Head of caudate nucleus (tissue), 42 donors: ENCODE measurements at regions not wholly inside any gene's neighbourhood (a gene's known extent, or its start where the extent isn't known, plus 50 kb on each side); places are given as distances from the start of the nearest gene placed in this dataset.

Experiments used
- DNase-seq, 42 donors: peaks; one replicate each; pipeline versions ENCODE4 v3.0.0 to v3.0.0-alpha.2; 2020 to 2021; ENCODE audit warnings: mixed read lengths in 7 of 42
- intact Hi-C: fragments of 100-400 bp; cut with DNase I; formaldehyde crosslinking; loops from one replicate; pipeline ENCODE4 v1.15.0; 2022

- intact Hi-C loops, result no loop called here
- DNase-seq, result no peak
These were observed 168.7 kb downstream of the GALC start for GRCh38 chr14:87824266-87824665.

- intact Hi-C loops, result no loop called here
- DNase-seq, result no peak
These were observed 176.6 kb downstream of the GALC start for GRCh38 chr14:87816416-87816815.

- intact Hi-C loops, result no loop called here
- DNase-seq, result no peak
These were observed 177.9 kb downstream of the GALC start for GRCh38 chr14:87815121-87815520.

GRCh38 chr14:87813686-87814085, 179.3 kb downstream of the GALC start:
- no peak for DNase-seq
- intact Hi-C loops, result no loop called here

DNA sequence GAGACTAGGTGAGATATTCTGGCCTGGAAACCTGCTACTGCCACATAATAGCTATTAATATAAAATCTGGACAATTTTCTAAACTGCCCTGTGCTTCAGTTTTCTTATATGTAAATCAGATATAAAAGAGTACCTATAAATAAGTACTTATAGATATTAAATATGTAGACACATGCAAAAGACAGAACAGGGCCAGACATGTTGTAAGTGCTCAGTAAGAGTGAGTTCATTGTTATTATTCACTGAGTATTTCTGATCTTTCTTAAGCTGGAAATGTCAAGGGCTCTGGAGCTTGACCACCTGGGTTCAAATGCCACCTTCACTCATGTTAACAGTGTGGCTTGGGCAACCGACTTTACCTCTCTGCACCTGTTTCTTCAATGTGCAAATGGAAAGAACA, 179.8 kb downstream of the GALC start:
- DNase-seq, result no peak
- intact Hi-C loops, result no loop called here

DNA sequence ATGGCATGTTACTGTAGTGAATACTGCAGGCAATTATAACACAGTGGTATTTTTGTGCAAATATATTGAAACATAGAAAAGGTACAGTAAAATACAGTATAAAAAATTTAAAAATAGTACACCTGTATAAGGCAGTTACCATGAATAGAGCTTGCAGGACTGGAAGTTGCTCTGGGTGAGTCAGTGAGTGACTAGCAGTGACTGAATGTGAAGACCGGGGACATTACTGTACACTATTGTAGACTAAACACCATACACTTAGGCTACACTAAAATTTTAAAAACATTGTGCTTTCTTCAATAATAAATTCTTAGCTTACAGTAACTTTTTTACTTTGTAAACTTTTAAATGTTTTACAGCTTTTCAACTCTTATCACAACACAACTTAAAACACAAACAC, 181.7 kb downstream of the GALC start:
- no peak for DNase-seq
- intact Hi-C loops, result no loop called here

DNA sequence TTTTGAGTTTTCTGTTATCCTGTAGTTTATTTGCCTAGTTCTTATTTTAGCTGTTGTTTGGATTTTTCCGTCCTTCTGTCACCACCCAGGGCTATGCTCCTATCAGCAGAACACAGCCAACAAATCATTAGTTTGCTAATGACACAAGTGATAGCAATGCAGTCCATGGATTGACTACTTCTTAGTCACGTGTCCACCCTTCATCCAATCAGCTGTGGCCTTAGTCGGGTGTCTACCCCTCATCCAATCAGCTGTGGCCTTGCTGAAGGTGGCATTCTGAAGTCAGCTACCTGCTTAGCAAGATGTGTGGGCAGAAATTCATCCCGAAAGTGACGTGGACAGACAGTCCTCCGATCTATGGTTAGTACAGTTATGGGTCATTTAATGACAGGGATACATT, 182.3 kb downstream of the GALC start:
- intact Hi-C loops, result no loop called here
- no peak for DNase-seq

GRCh38 chr14:87809261-87809660, 183.7 kb downstream of the GALC start:
- intact Hi-C loops, result loop anchor here (10.0 kb wide), 1 partner anchor 86 kb away; no protein-coding TSS in a partner anchor
- DNase-seq, result no peak

- peak in 34 of 42 donors; percentile 5 to 78 (median 38) for DNase-seq
- intact Hi-C loops, result loop anchor here (10.0 kb wide), 1 partner anchor 89 kb away; no protein-coding TSS in a partner anchor
These were observed 187.7 kb downstream of the GALC start for GRCh38 chr14:87805315-87805723.

DNA sequence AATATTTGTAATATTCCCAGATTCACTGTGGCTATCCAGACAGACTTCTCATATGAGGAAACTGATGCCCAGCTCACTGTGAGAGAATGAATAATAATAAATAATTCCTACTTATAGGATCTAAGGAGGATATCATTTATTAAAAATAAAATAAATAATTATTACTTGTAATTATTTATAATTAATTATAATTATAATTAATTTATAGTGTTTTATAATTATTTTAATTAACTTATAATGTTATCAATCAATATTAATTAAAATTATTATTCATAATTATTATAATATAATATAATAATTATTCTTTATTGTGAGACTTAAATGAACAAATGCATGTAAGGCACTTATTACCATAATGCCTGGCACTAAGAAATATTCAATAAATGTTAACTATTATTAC, 192.8 kb downstream of the GALC start:
- no peak for DNase-seq
- intact Hi-C loops, result loop anchor here (10.0 kb wide), 1 partner anchor 95 kb away; no protein-coding TSS in a partner anchor

DNA sequence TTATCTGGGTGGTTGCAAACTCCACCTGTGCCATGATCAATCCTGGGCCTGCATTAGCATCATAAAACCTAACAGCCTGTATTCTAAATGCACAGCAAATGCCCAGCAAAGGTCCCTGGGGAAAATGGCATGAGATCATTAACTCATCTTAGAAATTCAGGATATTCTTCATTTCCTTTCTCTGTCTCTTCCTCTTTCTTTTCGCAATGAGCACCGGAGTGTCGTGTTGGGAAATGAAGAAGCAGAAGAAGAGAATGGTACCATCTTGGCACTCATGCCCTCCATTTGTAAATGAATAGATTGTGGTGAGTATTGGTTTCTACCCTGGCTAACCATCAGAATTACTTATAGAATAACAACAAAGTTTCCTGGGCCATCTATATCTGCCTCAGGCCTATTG, 193.6 kb downstream of the GALC start:
- intact Hi-C loops, result no loop called here
- DNase-seq, result no peak

GRCh38 chr14:87797001-87797400, 196.0 kb downstream of the GALC start:
- intact Hi-C loops, result no loop called here
- DNase-seq, result peak in 28 of 42 donors; percentile 3 to 75 (median 32)

GRCh38 chr14:87794561-87794960, 198.4 kb downstream of the GALC start:
- DNase-seq, result no peak
- intact Hi-C loops, result no loop called here

GRCh38 chr14:87785897-87786296, 207.1 kb downstream of the GALC start:
- no peak for DNase-seq
- intact Hi-C loops, result no loop called here

GRCh38 chr14:87784386-87784785, 208.6 kb downstream of the GALC start:
- intact Hi-C loops, result no loop called here

DNA sequence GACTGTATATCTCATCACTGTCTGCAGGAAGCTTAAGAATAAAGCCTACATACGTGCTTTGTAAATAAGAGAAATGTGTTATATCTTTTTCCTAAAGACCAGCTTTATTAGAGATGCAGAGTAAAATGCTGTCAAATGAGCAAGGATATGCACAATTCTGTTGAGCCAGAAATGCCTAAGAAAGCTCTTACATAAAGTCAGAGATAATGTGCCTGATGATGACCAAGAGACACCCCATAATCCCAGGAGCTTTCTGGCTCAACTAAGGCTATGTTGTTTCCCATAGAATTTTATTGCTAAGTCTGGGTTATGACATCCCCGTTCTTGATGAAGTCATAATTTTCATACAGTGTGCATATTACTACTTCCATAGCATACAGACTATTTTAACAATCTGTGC, 209.9 kb downstream of the GALC start:
- intact Hi-C loops, result no loop called here

More at GRCh38 chr14:87784386-87784785, 208.6 kb downstream of the GALC start:
- DNase-seq, result no peak

DNA sequence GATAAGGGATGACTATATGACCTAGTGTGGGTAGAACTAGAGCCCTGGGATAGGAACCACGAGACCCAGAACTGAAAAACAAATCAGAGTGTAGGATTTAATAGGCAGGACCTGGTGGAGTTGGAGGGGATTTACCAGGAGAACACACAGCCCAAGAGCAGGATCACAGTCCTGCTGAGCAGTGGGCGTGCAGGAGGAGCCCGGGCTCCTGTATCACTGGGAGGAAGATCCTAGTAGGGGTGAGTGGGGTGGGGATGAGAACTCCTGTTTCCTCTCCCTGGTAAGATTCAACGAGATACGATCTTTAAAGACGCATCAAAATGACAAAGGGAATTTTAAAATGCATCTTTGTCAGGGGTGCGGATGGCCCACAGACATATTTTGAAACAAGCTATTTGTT, 220.1 kb downstream of the GALC start:
- intact Hi-C loops, result no loop called here
- no peak for DNase-seq

More for the DNA sequence above, 209.9 kb downstream of the GALC start:
- no peak for DNase-seq

- DNase-seq, result no peak
- intact Hi-C loops, result no loop called here
These were observed 225.4 kb downstream of the GALC start for GRCh38 chr14:87767567-87767901.

- DNase-seq, result no peak
- intact Hi-C loops, result no loop called here
These were observed 234.1 kb downstream of the GALC start for GRCh38 chr14:87758876-87759275.

- intact Hi-C loops, result no loop called here
- DNase-seq, result no peak
These were observed 236.3 kb downstream of the GALC start for GRCh38 chr14:87756661-87757060.

DNA sequence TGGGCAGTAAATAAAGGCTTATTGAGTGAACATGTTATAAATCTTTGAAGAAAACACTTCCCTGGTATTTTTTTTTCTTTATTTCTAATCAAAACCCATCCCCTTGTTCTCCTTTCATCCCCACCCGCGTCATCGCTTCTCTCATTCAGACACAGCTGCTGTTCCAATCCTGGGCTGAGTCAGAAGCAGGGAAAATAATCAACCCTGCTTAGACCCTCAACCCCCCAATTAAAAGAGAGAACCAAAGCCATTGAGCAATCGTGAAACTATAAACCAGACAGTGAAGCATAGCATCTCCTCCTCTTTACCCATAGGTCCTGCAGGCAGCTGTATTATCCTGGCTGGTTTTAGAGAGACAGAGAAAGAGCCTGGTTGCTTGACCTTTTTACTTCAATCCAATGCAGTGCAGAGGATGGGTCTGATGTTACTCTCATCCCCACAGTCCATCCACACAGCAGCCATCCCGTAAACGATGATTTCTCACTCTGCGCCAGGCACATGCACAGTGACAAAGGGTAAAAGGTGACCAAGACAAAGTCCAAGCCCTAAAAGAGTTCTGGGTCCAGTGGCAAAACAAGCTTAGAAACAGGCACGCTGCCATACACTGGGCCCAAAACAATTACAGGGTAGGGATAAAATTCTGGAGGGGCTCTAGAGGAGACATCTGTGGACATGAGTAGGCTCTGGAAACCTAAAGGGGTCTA, 238.3 kb downstream of the GALC start:
- intact Hi-C loops, result no loop called here
- DNase-seq, result no peak
